Neural cell (in vitro differentiated cells): ENCODE measurements at regions not wholly inside any gene's neighbourhood (a gene's known extent, or its start where the extent isn't known, plus 50 kb on each side); places are given as distances from the start of the nearest gene placed in this dataset.

Experiments used
- H2AFZ ChIP-seq: fragments of 200-600, 300-800 bp; sonication (generic), shearing (Covaris generic); 2 replicates; pipeline ENCODE4 v1.6.0; 2014; ENCODE audit warnings: low read depth, mild to moderate bottlenecking, antibody characterized with exemption, low read length, moderate library complexity
- H3F3A ChIP-seq: fragments of 200-600 bp; shearing (Covaris generic); 2 replicates; pipeline ENCODE4 v1.6.1; 2016; ENCODE audit warnings: mild to moderate bottlenecking, moderate library complexity, mixed read lengths, antibody characterized with exemption, low read length; ENCODE audit not compliant: insufficient read depth, poor library complexity, severe bottlenecking
- H3K27ac ChIP-seq: fragments of 200-600, 300-800 bp; sonication (generic), shearing (Covaris generic); 2 replicates; pipeline ENCODE4 v1.5.1; 2014; ENCODE audit warnings: mild to moderate bottlenecking, low read length, moderate library complexity
- H3K27me3 ChIP-seq: fragments of 300-800, 200-600 bp; sonication (generic), shearing (Covaris generic); 2 replicates; pipeline ENCODE4 v1.6.0; 2014; ENCODE audit warnings: mild to moderate bottlenecking, low read depth, low read length, moderate library complexity; ENCODE audit not compliant: insufficient read depth
- H3K36me3 ChIP-seq: fragments of 300-800, 200-600 bp; sonication (generic), shearing (Covaris generic); 2 replicates; pipeline ENCODE4 v1.5.1; 2014; ENCODE audit warnings: mild to moderate bottlenecking, antibody characterized with exemption, low read length, moderate library complexity; ENCODE audit not compliant: insufficient read depth
- H3K4me2 ChIP-seq: fragments of 300-800, 200-600 bp; sonication (generic), shearing (Covaris generic); 2 replicates; pipeline ENCODE4 v1.6.0; 2014; ENCODE audit warnings: mild to moderate bottlenecking, low read length
- H3K4me3 ChIP-seq: fragments of 300-800, 200-600 bp; sonication (generic), shearing (Covaris generic); 2 replicates; pipeline ENCODE4 v1.5.1; 2014; ENCODE audit warnings: mild to moderate bottlenecking, low read length, moderate library complexity
- H3K79me2 ChIP-seq: fragments of 200-600 bp; shearing (Covaris generic); replicated peaks from 2 replicates; pipeline ENCODE4 v1.6.0; 2014; ENCODE audit warnings: mild to moderate bottlenecking, low read length, moderate library complexity; ENCODE audit not compliant: insufficient read depth
- H3K9ac ChIP-seq: fragments of 300-800, 200-600 bp; sonication (generic), shearing (Covaris generic); 2 replicates; pipeline ENCODE4 v1.6.1; 2016; ENCODE audit warnings: mild to moderate bottlenecking, low read length, mixed read lengths
- H3K9me2 ChIP-seq: fragments of 200-600 bp; shearing (Covaris generic); 2 replicates; pipeline ENCODE4 v1.6.1; 2016; ENCODE audit warnings: mild to moderate bottlenecking, low read length, mixed read lengths; ENCODE audit not compliant: insufficient read depth
- H3K9me3 ChIP-seq: fragments of 200-600, 300-800 bp; sonication (generic), shearing (Covaris generic); 2 replicates; pipeline ENCODE4 v1.6.1; 2016; ENCODE audit warnings: mild to moderate bottlenecking, mixed run types, low read length, moderate library complexity, mixed read lengths
- H4K20me1 ChIP-seq: fragments of 200-600 bp; shearing (Covaris generic); 2 replicates; pipeline ENCODE4 v1.6.1; 2016; ENCODE audit warnings: mild to moderate bottlenecking, mixed run types; ENCODE audit not compliant: insufficient read depth
- EP300 ChIP-seq: fragments of 450-650 bp; conservative IDR thresholded peaks from 2 replicates; pipeline ENCODE4 v1.6.1; 2014; ENCODE audit warnings: antibody characterized with exemption, mild to moderate bottlenecking, moderate library complexity; ENCODE audit not compliant: poor library complexity, severe bottlenecking
- EZH2 ChIP-seq: fragments of 200-600, 300-800 bp; shearing (Covaris generic), sonication (generic); IDR thresholded peaks from 2 replicates; pipeline ENCODE4 v1.6.1; 2014; ENCODE audit warnings: antibody characterized with exemption, low read length, borderline replicate concordance, mild to moderate bottlenecking; ENCODE audit not compliant: insufficient read depth, poor library complexity, severe bottlenecking
- MXI1 ChIP-seq: fragments of 450-650 bp; conservative IDR thresholded peaks from 2 replicates; pipeline ENCODE4 v1.6.1; 2014; ENCODE audit warnings: antibody characterized with exemption, mild to moderate bottlenecking; ENCODE audit not compliant: poor library complexity, severe bottlenecking
- POLR2AphosphoS5 ChIP-seq: IDR thresholded peaks from 2 replicates; pipeline ENCODE4 v1.6.1; 2012
- RAD21 ChIP-seq: fragments of 450-650 bp; conservative IDR thresholded peaks from 2 replicates; pipeline ENCODE4 v1.6.1; 2014; ENCODE audit warnings: antibody characterized with exemption, mild to moderate bottlenecking, moderate library complexity
- SMC3 ChIP-seq: fragments of 450-650 bp; conservative IDR thresholded peaks from 2 replicates; pipeline ENCODE4 v1.6.1; 2014; ENCODE audit warnings: antibody characterized with exemption, mild to moderate bottlenecking, moderate library complexity; ENCODE audit not compliant: poor library complexity
- TAF1 ChIP-seq: IDR thresholded peaks from 2 replicates; pipeline ENCODE4 v1.6.1; 2012; ENCODE audit warnings: low read depth
- TF ChIP-seq, protein P1 (sequence below): fragments of 450-650 bp; IDR thresholded peaks from 2 replicates; pipeline ENCODE4 v1.5.1; 2014; ENCODE audit warnings: antibody characterized with exemption, mild to moderate bottlenecking, moderate library complexity; ENCODE audit not compliant: poor library complexity, severe bottlenecking
- TF ChIP-seq, protein P2 (sequence below): IDR thresholded peaks from 2 replicates; pipeline ENCODE4 v1.6.1; 2012; ENCODE audit warnings: borderline replicate concordance

GRCh38 chr6:170075659-170076223, 215.1 kb downstream of the DLL1 start:
- H3F3A ChIP-seq: no peaks in the 10 kb centered on the region
- no peaks in the 10 kb centered on the region for H3K9me3 ChIP-seq
- no peaks in the 10 kb centered on the region for H3K79me2 ChIP-seq
- no peak overlapping the region for H3K9ac ChIP-seq
- TF ChIP-seq, protein P1, sequence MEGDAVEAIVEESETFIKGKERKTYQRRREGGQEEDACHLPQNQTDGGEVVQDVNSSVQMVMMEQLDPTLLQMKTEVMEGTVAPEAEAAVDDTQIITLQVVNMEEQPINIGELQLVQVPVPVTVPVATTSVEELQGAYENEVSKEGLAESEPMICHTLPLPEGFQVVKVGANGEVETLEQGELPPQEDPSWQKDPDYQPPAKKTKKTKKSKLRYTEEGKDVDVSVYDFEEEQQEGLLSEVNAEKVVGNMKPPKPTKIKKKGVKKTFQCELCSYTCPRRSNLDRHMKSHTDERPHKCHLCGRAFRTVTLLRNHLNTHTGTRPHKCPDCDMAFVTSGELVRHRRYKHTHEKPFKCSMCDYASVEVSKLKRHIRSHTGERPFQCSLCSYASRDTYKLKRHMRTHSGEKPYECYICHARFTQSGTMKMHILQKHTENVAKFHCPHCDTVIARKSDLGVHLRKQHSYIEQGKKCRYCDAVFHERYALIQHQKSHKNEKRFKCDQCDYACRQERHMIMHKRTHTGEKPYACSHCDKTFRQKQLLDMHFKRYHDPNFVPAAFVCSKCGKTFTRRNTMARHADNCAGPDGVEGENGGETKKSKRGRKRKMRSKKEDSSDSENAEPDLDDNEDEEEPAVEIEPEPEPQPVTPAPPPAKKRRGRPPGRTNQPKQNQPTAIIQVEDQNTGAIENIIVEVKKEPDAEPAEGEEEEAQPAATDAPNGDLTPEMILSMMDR: no peak
- no peak for TF ChIP-seq MXI1
- TF ChIP-seq TAF1: no peak
- no peak for TF ChIP-seq RAD21
- no peak for TF ChIP-seq SMC3
- no peak for TF ChIP-seq POLR2AphosphoS5
- TF ChIP-seq, protein P2, sequence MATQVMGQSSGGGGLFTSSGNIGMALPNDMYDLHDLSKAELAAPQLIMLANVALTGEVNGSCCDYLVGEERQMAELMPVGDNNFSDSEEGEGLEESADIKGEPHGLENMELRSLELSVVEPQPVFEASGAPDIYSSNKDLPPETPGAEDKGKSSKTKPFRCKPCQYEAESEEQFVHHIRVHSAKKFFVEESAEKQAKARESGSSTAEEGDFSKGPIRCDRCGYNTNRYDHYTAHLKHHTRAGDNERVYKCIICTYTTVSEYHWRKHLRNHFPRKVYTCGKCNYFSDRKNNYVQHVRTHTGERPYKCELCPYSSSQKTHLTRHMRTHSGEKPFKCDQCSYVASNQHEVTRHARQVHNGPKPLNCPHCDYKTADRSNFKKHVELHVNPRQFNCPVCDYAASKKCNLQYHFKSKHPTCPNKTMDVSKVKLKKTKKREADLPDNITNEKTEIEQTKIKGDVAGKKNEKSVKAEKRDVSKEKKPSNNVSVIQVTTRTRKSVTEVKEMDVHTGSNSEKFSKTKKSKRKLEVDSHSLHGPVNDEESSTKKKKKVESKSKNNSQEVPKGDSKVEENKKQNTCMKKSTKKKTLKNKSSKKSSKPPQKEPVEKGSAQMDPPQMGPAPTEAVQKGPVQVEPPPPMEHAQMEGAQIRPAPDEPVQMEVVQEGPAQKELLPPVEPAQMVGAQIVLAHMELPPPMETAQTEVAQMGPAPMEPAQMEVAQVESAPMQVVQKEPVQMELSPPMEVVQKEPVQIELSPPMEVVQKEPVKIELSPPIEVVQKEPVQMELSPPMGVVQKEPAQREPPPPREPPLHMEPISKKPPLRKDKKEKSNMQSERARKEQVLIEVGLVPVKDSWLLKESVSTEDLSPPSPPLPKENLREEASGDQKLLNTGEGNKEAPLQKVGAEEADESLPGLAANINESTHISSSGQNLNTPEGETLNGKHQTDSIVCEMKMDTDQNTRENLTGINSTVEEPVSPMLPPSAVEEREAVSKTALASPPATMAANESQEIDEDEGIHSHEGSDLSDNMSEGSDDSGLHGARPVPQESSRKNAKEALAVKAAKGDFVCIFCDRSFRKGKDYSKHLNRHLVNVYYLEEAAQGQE: no peak
- no peak for TF ChIP-seq EZH2
- TF ChIP-seq EP300: no peak
- no peaks in the 10 kb centered on the region for H3K36me3 ChIP-seq
- no peaks in the 10 kb centered on the region for H3K9me2 ChIP-seq
- no peak overlapping the region for H3K4me3 ChIP-seq
- H2AFZ ChIP-seq: no peak overlapping the region
- H3K27me3 ChIP-seq: no peaks in the 10 kb centered on the region
- H3K4me2 ChIP-seq: no peak overlapping the region
- no peak overlapping the region for H3K27ac ChIP-seq
- no peaks in the 10 kb centered on the region for H4K20me1 ChIP-seq

GRCh38 chr6:170074907-170075306, 216.0 kb downstream of the DLL1 start:
- TF ChIP-seq EP300: no peak
- TF ChIP-seq SMC3: no peak
- no peak for TF ChIP-seq MXI1
- no peak for TF ChIP-seq EZH2
- no peak for TF ChIP-seq RAD21
- TF ChIP-seq, protein P1: no peak
- TF ChIP-seq TAF1: no peak
- Histone ChIP-seq H4K20me1 (no peaks in the 10 kb centered on the region), H3K4me3 (no peak overlapping the region), H3K79me2 (no peaks in the 10 kb centered on the region), H2AFZ (no peak overlapping the region), H3K36me3 (no peaks in the 10 kb centered on the region), H3K9ac (no peak overlapping the region), H3F3A (no peaks in the 10 kb centered on the region), H3K4me2 (no peak overlapping the region), H3K9me3 (no peaks in the 10 kb centered on the region), H3K9me2 (no peaks in the 10 kb centered on the region), H3K27me3 (no peaks in the 10 kb centered on the region), H3K27ac (no peak overlapping the region)
